ENCODE measurements at regions not wholly inside any gene's neighbourhood (a gene's known extent, or its start where the extent isn't known, plus 50 kb on each side); places are given as distances from the start of the nearest gene placed in this dataset.

- H3K4me3 ChIP-seq (ENCODE audit: low read length) = no peak overlapping the region
- TF ChIP-seq CTCF (IDR thresholded peaks at IDR 0.05) = no peak
- no peak overlapping the region for H3K27ac ChIP-seq (ENCODE audit: low read length)
- Mint-ChIP-seq H3K36me3 (no peaks in the 10 kb centered on the region), H3K27me3 (ENCODE audit: low read depth in 2 of 2) (peaks cover 0 to 2% of the 10 kb centered on the region in 2 donors), H3K27ac (no peak overlapping the region), H3K9me3 (no peaks in the 10 kb centered on the region), H3K4me3 (no peak overlapping the region), H3K4me1 (no peaks in the 10 kb centered on the region)
- no peaks in the 10 kb centered on the region for H3K27me3 ChIP-seq (ENCODE audit: control insufficient read depth, insufficient read depth, low read length)
- ATAC-seq (no peak), DNase-seq (no peak)
- no peaks in the 10 kb centered on the region for H3K36me3 ChIP-seq (ENCODE audit: control insufficient read depth, insufficient read depth, low read length)
- no peaks in the 10 kb centered on the region for H3K9me3 ChIP-seq (ENCODE audit: control insufficient read depth, insufficient read depth, low read length)
- intact Hi-C loops (cut with micrococcal nuclease) = no loop called here
- no peaks in the 10 kb centered on the region for H3K4me1 ChIP-seq (ENCODE audit: control insufficient read depth, insufficient read depth, low read length)
Observed at GRCh38 chr5:61837788-61838187, 468.2 kb upstream of the KIF2A start.

GRCh38 chr5:61840361-61840760 is 465.6 kb upstream of the KIF2A start:
- no peaks in the 10 kb centered on the region for H3K4me1 Mint-ChIP-seq

GRCh38 chr5:61842840-61843239 is 463.2 kb upstream of the KIF2A start:
- Mint-ChIP-seq H3K4me1 (no peaks in the 10 kb centered on the region), H3K4me3 (no peak overlapping the region), H3K27ac (no peak overlapping the region), H3K9me3 (peaks cover 2 to 3% of the 10 kb centered on the region in 2 donors), H3K27me3 (ENCODE audit: low read depth in 2 of 2) (peaks cover 0 to 2% of the 10 kb centered on the region in 2 donors), H3K36me3 (no peaks in the 10 kb centered on the region)
- TF ChIP-seq CTCF (IDR thresholded peaks at IDR 0.05) = no peak
- Histone ChIP-seq H3K4me1 (ENCODE audit: control insufficient read depth, insufficient read depth, low read length) (no peaks in the 10 kb centered on the region), H3K36me3 (ENCODE audit: control insufficient read depth, insufficient read depth, low read length) (no peaks in the 10 kb centered on the region), H3K4me3 (ENCODE audit: low read length) (no peak overlapping the region), H3K27me3 (ENCODE audit: control insufficient read depth, insufficient read depth, low read length) (peaks cover 2% of the 10 kb centered on the region), H3K27ac (ENCODE audit: low read length) (no peak overlapping the region), H3K9me3 (ENCODE audit: control insufficient read depth, insufficient read depth, low read length) (peaks cover 3% of the 10 kb centered on the region)
- no CpG with 5 or more reads among the region's 1 CpG for WGBS (ENCODE audit: insufficient coverage)
- DNase-seq (no peak), ATAC-seq (no peak)
- intact Hi-C loops (cut with micrococcal nuclease) = no loop called here

More at GRCh38 chr5:61840361-61840760, 465.6 kb upstream of the KIF2A start:
- no peak for ATAC-seq
- no peak for TF ChIP-seq CTCF (IDR thresholded peaks at IDR 0.05)
- Histone ChIP-seq H3K27me3 (ENCODE audit: control insufficient read depth, insufficient read depth, low read length) (peaks cover 2% of the 10 kb centered on the region), H3K27ac (ENCODE audit: low read length) (no peak overlapping the region), H3K4me3 (ENCODE audit: low read length) (no peak overlapping the region), H3K9me3 (ENCODE audit: control insufficient read depth, insufficient read depth, low read length) (no peaks in the 10 kb centered on the region), H3K36me3 (ENCODE audit: control insufficient read depth, insufficient read depth, low read length) (no peaks in the 10 kb centered on the region), H3K4me1 (ENCODE audit: control insufficient read depth, insufficient read depth, low read length) (no peaks in the 10 kb centered on the region)
- no peak for DNase-seq
- WGBS (ENCODE audit: insufficient coverage) = 83% methylated on average over 3 of the region's 3 CpGs
- H3K27me3 Mint-ChIP-seq (ENCODE audit: low read depth in 2 of 2) = peaks cover 0 to 2% of the 10 kb centered on the region in 2 donors
- no peaks in the 10 kb centered on the region for H3K36me3 Mint-ChIP-seq
- H3K27ac Mint-ChIP-seq = no peak overlapping the region
- no peak overlapping the region for H3K4me3 Mint-ChIP-seq
- intact Hi-C loops (cut with micrococcal nuclease) = no loop called here
- H3K9me3 Mint-ChIP-seq = peaks cover 0 to 2% of the 10 kb centered on the region in 2 donors

- Mint-ChIP-seq H3K27ac (no peak overlapping the region), H3K4me1 (no peaks in the 10 kb centered on the region), H3K27me3 (ENCODE audit: low read depth in 2 of 2) (no peaks in the 10 kb centered on the region), H3K9me3 (peaks cover 3 to 8% of the 10 kb centered on the region in 2 donors), H3K4me3 (no peak overlapping the region), H3K36me3 (no peaks in the 10 kb centered on the region)
- H3K4me1 ChIP-seq (ENCODE audit: control insufficient read depth, insufficient read depth, low read length) = no peaks in the 10 kb centered on the region
- DNase-seq (no peak), ATAC-seq (no peak)
- no peak overlapping the region for H3K4me3 ChIP-seq (ENCODE audit: low read length)
- H3K27ac ChIP-seq (ENCODE audit: low read length) = no peak overlapping the region
- intact Hi-C loops (cut with micrococcal nuclease) = no loop called here
- H3K36me3 ChIP-seq (ENCODE audit: control insufficient read depth, insufficient read depth, low read length) = no peaks in the 10 kb centered on the region
- H3K9me3 ChIP-seq (ENCODE audit: control insufficient read depth, insufficient read depth, low read length) = peaks cover 1% of the 10 kb centered on the region
- H3K27me3 ChIP-seq (ENCODE audit: control insufficient read depth, insufficient read depth, low read length) = no peaks in the 10 kb centered on the region
- no peak for TF ChIP-seq CTCF (IDR thresholded peaks at IDR 0.05)
Observed at GRCh38 chr5:61850696-61851095, 455.3 kb upstream of the KIF2A start.

Measured in natural killer cell (primary cell).